ENCODE measurements at regions not wholly inside any gene's neighbourhood (a gene's known extent, or its start where the extent isn't known, plus 50 kb on each side); places are given as distances from the start of the nearest gene placed in this dataset.

GRCh38 chr1:80767711-80768110 is 1033.0 kb upstream of the ADGRL2 start:
- H3K4me3 ChIP-seq: no peak overlapping the region
- no peaks in the 10 kb centered on the region for H3K36me3 ChIP-seq
- intact Hi-C loops (cut with DNase I): no loop called here
- no peaks in the 10 kb centered on the region for H3K27me3 ChIP-seq
- H3K9me3 ChIP-seq: no peaks in the 10 kb centered on the region
- DNase-seq: no peak
- H3K27ac ChIP-seq: no peak overlapping the region
- TF ChIP-seq, protein P1, sequence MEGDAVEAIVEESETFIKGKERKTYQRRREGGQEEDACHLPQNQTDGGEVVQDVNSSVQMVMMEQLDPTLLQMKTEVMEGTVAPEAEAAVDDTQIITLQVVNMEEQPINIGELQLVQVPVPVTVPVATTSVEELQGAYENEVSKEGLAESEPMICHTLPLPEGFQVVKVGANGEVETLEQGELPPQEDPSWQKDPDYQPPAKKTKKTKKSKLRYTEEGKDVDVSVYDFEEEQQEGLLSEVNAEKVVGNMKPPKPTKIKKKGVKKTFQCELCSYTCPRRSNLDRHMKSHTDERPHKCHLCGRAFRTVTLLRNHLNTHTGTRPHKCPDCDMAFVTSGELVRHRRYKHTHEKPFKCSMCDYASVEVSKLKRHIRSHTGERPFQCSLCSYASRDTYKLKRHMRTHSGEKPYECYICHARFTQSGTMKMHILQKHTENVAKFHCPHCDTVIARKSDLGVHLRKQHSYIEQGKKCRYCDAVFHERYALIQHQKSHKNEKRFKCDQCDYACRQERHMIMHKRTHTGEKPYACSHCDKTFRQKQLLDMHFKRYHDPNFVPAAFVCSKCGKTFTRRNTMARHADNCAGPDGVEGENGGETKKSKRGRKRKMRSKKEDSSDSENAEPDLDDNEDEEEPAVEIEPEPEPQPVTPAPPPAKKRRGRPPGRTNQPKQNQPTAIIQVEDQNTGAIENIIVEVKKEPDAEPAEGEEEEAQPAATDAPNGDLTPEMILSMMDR (IDR thresholded peaks at IDR 0.05): no peak
- TF ChIP-seq POLR2AphosphoS5 (IDR thresholded peaks at IDR 0.05): no peak
- H3K4me1 ChIP-seq: peaks cover 0 to 10% (median 0%) of the 10 kb centered on the region in 4 donors
- WGBS, 2 donors: 73 to 81% methylated on average over 2 of the region's 2 CpGs

DNA sequence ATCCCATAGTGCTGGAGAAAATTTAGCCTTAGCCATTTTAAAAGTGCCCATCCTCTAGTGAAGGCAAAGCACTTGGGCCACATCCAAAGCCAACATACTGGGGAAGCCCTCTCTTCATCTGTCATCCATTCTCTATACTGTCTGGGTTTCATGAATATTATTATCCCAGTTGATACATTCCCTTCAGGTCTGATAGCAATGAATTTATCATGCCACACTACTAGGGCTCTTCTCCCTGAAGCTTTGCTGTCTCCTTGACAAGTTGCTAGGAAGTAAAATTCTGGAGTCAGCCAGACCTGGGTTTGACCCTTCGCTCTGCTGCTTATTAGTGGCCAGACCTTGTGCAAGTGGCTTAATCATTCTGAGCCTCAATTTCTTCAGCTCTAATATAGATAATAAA is 1041.4 kb upstream of the ADGRL2 start:
- Histone ChIP-seq H3K36me3 (no peaks in the 10 kb centered on the region), H3K4me1 (no peaks in the 10 kb centered on the region), H3K27me3 (no peaks in the 10 kb centered on the region), H3K4me3 (no peak overlapping the region), H3K9me3 (no peaks in the 10 kb centered on the region), H3K27ac (no peak overlapping the region)
- intact Hi-C loops (cut with DNase I): no loop called here
- no peak for TF ChIP-seq POLR2AphosphoS5 (IDR thresholded peaks at IDR 0.05)
- DNase-seq: no peak
- WGBS, 2 donors: 97% methylated on average over 1 of the region's 1 CpG

GRCh38 chr1:80755944-80756343 is 1044.8 kb upstream of the ADGRL2 start:
- Histone ChIP-seq H3K4me1 (no peaks in the 10 kb centered on the region), H3K4me3 (no peak overlapping the region), H3K36me3 (no peaks in the 10 kb centered on the region), H3K27me3 (no peaks in the 10 kb centered on the region), H3K27ac (no peak overlapping the region), H3K9me3 (peaks cover 0 to 2% (median 0%) of the 10 kb centered on the region in 4 donors)
- intact Hi-C loops (cut with DNase I): no loop called here
- DNase-seq: no peak
- no peak for TF ChIP-seq EP300 (IDR thresholded peaks at IDR 0.05)
- TF ChIP-seq, protein P1 (IDR thresholded peaks at IDR 0.05): no peak
- no peak for TF ChIP-seq POLR2A (IDR thresholded peaks at IDR 0.05)
- TF ChIP-seq POLR2AphosphoS5 (IDR thresholded peaks at IDR 0.05): no peak
- 71 to 87% methylated on average over 2 of the region's 2 CpGs for WGBS, 2 donors

DNA sequence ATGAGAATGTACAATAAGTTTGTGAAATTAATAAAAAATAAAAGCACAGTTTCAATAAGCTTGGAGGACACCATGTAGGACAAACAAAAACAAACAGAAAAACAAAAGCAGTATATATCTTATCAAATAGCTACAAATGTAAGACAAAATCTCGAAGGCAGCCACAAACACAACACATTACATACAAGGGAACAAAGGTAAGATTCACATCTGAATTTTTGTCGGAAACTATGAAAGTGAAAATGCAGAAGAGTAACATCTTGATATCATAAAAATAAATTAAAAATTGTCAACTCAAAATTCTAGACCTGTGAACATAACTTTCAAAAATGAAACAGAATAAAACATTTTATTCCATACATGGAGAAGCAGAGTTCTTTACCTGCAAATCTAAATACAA is 1049.5 kb upstream of the ADGRL2 start:
- Histone ChIP-seq H3K4me3 (no peak overlapping the region), H3K27me3 (no peaks in the 10 kb centered on the region), H3K36me3 (no peaks in the 10 kb centered on the region), H3K27ac (no peak overlapping the region), H3K9me3 (peaks cover 0 to 4% (median 1%) of the 10 kb centered on the region in 4 donors), H3K4me1 (no peaks in the 10 kb centered on the region)
- intact Hi-C loops (cut with DNase I): no loop called here
- 77 to 87% methylated on average over 2 of the region's 2 CpGs for WGBS, 2 donors
- TF ChIP-seq EP300 (IDR thresholded peaks at IDR 0.05) (no peak), POLR2AphosphoS5 (IDR thresholded peaks at IDR 0.05) (no peak), POLR2A (IDR thresholded peaks at IDR 0.05) (no peak)
- TF ChIP-seq, protein P1 (IDR thresholded peaks at IDR 0.05): no peak
- DNase-seq: no peak

DNA sequence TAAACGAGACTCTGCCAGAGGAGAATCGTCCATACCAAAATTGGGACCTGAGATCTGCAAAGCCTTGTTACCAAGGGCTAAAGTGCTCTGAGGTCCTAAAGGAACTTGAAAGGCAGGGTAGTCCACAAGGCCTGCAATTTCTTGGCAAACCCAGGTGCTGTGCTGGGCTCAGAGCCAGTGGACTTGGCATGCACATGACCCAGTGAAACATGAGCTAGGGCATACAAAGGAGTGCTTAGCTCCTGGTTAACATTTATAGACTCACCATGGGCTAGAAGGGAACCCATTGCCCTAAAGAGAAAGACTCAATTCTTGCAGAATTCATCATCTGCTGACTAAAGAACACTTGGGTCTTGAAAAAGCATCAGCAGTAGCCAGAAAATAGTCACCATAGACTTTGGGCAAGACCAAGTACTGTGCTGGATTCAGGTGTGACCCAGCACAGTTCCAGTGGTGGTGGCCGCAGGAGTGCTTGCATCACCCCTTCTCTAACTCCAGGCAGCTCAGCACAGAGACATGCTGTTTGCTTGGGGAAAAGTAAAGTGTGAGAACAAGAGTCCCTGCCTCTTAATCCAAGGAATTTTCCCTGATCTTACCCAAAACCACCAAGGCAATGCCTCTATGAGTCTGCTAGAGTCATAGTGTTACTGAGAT is 1069.4 kb upstream of the ADGRL2 start:
- Histone ChIP-seq H3K36me3 (no peaks in the 10 kb centered on the region), H3K27ac (no peak overlapping the region), H3K4me1 (no peaks in the 10 kb centered on the region), H3K4me3 (no peak overlapping the region), H3K27me3 (no peaks in the 10 kb centered on the region), H3K9me3 (no peaks in the 10 kb centered on the region)
- intact Hi-C loops (cut with DNase I): no loop called here
- TF ChIP-seq EP300 (IDR thresholded peaks at IDR 0.05) (no peak), POLR2AphosphoS5 (IDR thresholded peaks at IDR 0.05) (no peak), POLR2A (IDR thresholded peaks at IDR 0.05) (no peak)
- TF ChIP-seq, protein P1 (IDR thresholded peaks at IDR 0.05): no peak
- 87 to 92% methylated on average over 3 of the region's 3 CpGs for WGBS, 2 donors
- no peak for DNase-seq

Data from sigmoid colon (tissue), 6 donors.